K562 (cell line): ENCODE measurements at regions not wholly inside any gene's neighbourhood (a gene's known extent, or its start where the extent isn't known, plus 50 kb on each side); places are given as distances from the start of the nearest gene placed in this dataset.
A peak's percentile ranks its signal among the peaks of the same experiment; 100 is the strongest.

Experiments used
- ATAC-seq: fragments of 200-7000 bp; cut with Tn5 transposase; 3 replicates; pipeline ENCODE4 v1.9.1; 2020; ENCODE audit warnings: moderate library complexity
- BruUV-seq: library from RNA; stranded (reverse); fragments of 400-500 nt; replicated peaks from 2 replicates; lab custom pipeline; 2021; lab: Mats Ljungman, UMichigan
- CTCF ChIA-PET: fragments of 300-600 bp; formaldehyde crosslinking; extraction: SDS; loops from one replicate; lab custom pipeline; 2021; ENCODE audit warnings: low intra/inter-chr PET ratio; lab: Yijun Ruan, JAX
- POLR2A ChIA-PET: fragments of 300-600, 350-650 bp; sonication (Branson Sonifier 250); formaldehyde crosslinking; extraction: SDS; loops from one replicate; lab custom pipeline; 2021; ENCODE audit warnings: antibody characterized with exemption, inconsistent platforms; lab: Yijun Ruan, JAX
- DNase-seq, 4 experiments: peaks; one replicate each; pipeline versions ENCODE4 v3.0.0 to v3.0.0-alpha.2; 2011 to 2018; ENCODE audit warnings: low spot score in 3 of 4, mixed read lengths in 3 of 4; ENCODE audit errors: extremely low read depth in 1 of 4
- FAIRE-seq: peaks from 2 replicates; lab custom pipeline; 2011; peaks lifted over from hg19 to GRCh38; lab: Jason Lieb, UNC
- H2AFZ ChIP-seq: 2 replicates; pipeline ENCODE4 v1.6.0; 2011; ENCODE audit warnings: low read depth, low read length, control low read depth, inconsistent platforms
- H3K27ac ChIP-seq: fragments of 200-600 bp; 3 replicates; pipeline ENCODE4 v1.8.0; 2011; ENCODE audit warnings: low read depth, mild to moderate bottlenecking, control low read depth, inconsistent platforms, low read length, moderate library complexity, mixed read lengths; ENCODE audit errors: extremely low read depth
- H3K27me3 ChIP-seq, 2 experiments: fragments of 300-600 bp in 1 of 2; 2 replicates in 1 of 2; 3 replicates in 1 of 2; pipeline versions ENCODE4 v1.6.0 to v1.8.0; 2011; ENCODE audit warnings: inconsistent platforms in 2 of 2, low read length in 2 of 2, mild to moderate bottlenecking in 1 of 2, mixed read lengths in 1 of 2, moderate library complexity in 1 of 2; ENCODE audit not compliant: control insufficient read depth in 2 of 2, insufficient read depth in 2 of 2
- H3K36me3 ChIP-seq: fragments of 300-600 bp; 3 replicates; pipeline ENCODE4 v1.8.0; 2011; ENCODE audit warnings: mild to moderate bottlenecking, low read length, inconsistent platforms; ENCODE audit not compliant: control insufficient read depth, insufficient read depth
- H3K4me1 ChIP-seq, 2 experiments: fragments of 200-600 bp in 1 of 2; replicated peaks in 1 of 2; 2 replicates in 1 of 2; 3 replicates in 1 of 2; pipeline versions ENCODE4 v1.5.1 to v1.8.0; 2011; ENCODE audit warnings: inconsistent platforms in 2 of 2, low read length in 2 of 2, mild to moderate bottlenecking in 1 of 2, mixed read lengths in 1 of 2, moderate library complexity in 1 of 2; ENCODE audit not compliant: control insufficient read depth in 2 of 2, insufficient read depth in 2 of 2
- H3K4me2 ChIP-seq: 2 replicates; pipeline ENCODE4 v1.6.1; 2011; ENCODE audit warnings: low read length, control low read depth, inconsistent platforms, mixed read lengths; ENCODE audit not compliant: insufficient read depth
- H3K4me3 ChIP-seq: fragments of 200-600 bp; sonication (generic), shearing (Covaris generic); 2 replicates; pipeline ENCODE4 v1.5.1; 2016; ENCODE audit warnings: control low read depth, inconsistent platforms
- H3K79me2 ChIP-seq: fragments of 200-600 bp; 3 replicates; pipeline ENCODE4 v1.8.0; 2011; ENCODE audit warnings: low read length, inconsistent platforms; ENCODE audit not compliant: control insufficient read depth, insufficient read depth
- H3K9ac ChIP-seq, 2 experiments: 2 replicates each; pipeline versions ENCODE4 v1.6.0 to v1.6.1; 2011; ENCODE audit warnings: low read depth in 2 of 2, low read length in 2 of 2, control low read depth in 1 of 2, inconsistent platforms in 1 of 2, mild to moderate bottlenecking in 1 of 2, mixed read lengths in 1 of 2; ENCODE audit not compliant: insufficient read depth in 1 of 2
- H3K9me1 ChIP-seq: one replicate; pipeline ENCODE4 v1.6.0; 2011; ENCODE audit warnings: inconsistent platforms, mild to moderate bottlenecking, low read length, moderate library complexity; ENCODE audit not compliant: control insufficient read depth, insufficient read depth
- H3K9me3 ChIP-seq: replicated peaks from 2 replicates; pipeline ENCODE4 v1.5.1; 2011; ENCODE audit warnings: low read depth, low read length, inconsistent platforms; ENCODE audit not compliant: control insufficient read depth, insufficient read depth
- H4K20me1 ChIP-seq: replicated peaks from 2 replicates; pipeline ENCODE4 v1.6.1; 2011; ENCODE audit warnings: low read length, inconsistent platforms, mixed read lengths; ENCODE audit not compliant: control insufficient read depth, insufficient read depth
- BMI1 ChIP-seq: fragments of 150-350 bp; IDR thresholded peaks from 2 replicates; pipeline ENCODE4 v1.6.1; 2014; ENCODE audit warnings: low read length
- HMGN3 ChIP-seq: IDR thresholded peaks from 2 replicates; pipeline ENCODE4 v1.6.1; 2011; ENCODE audit warnings: borderline replicate concordance, low read depth, mild to moderate bottlenecking, mixed read lengths, low read length; ENCODE audit not compliant: insufficient read length; ENCODE audit errors: extremely low read depth
- SRF ChIP-seq, 2 experiments: fragments of 250-450, 450-650 bp in 1 of 2; sonication (Bioruptor Pico) in 1 of 2; sonication (generic) in 1 of 2; formaldehyde crosslinking; IDR thresholded peaks; 2 replicates each; pipeline versions ENCODE4 v1.5.0 to v1.5.1; 2020 to 2022; ENCODE audit warnings: mild to moderate bottlenecking in 1 of 2, missing genetic modification reagents in 1 of 2
- TAF1 ChIP-seq: IDR thresholded peaks from 2 replicates; pipeline ENCODE4 v1.6.1; 2011; ENCODE audit warnings: mild to moderate bottlenecking, low read length, moderate library complexity; ENCODE audit not compliant: insufficient read depth, control insufficient read depth, severe bottlenecking; ENCODE audit errors: extremely low read depth
- WGBS: fragments of 100-300 bp; shearing (Covaris generic); methylation state at CpG from one replicate; pipeline ENCODE4 v1.1.6; 2016; ENCODE audit warnings: low coverage, mixed read lengths; ENCODE audit not compliant: insufficient coverage; ENCODE audit errors: missing lambda C conversion rate; 5-methylcytosine and 5-hydroxymethylcytosine counted together
- in situ Hi-C: fragments of 300-500 bp; cut with MboI; formaldehyde crosslinking; loops from 4 replicates; pipeline ENCODE4 v1.15.0; 2018; ENCODE audit warnings: inconsistent platforms, mixed read lengths
- intact Hi-C: fragments of 100-400 bp; cut with micrococcal nuclease; formaldehyde crosslinking; loops from 2 replicates; pipeline ENCODE4 v1.14.2; 2022
- TF ChIP-seq, protein P1 (sequence below), 2 experiments: fragments of 450-650 bp; formaldehyde crosslinking in 1 of 2; IDR thresholded peaks; 2 replicates each; pipeline versions ENCODE4 v1.4.0 to v1.6.1; 2014 to 2020; ENCODE audit warnings: mild to moderate bottlenecking in 2 of 2, borderline replicate concordance in 1 of 2, low read depth in 1 of 2

- Histone ChIP-seq H3K9me3 (no peaks in the 10 kb centered on the region), H3K4me3 (no peak overlapping the region), H3K9ac (no peak overlapping the region), H3K27ac (no peak overlapping the region), H3K9me1 (no peaks in the 10 kb centered on the region), H3K36me3 (no peaks in the 10 kb centered on the region), H2AFZ (no peak overlapping the region), H3K4me2 (no peak overlapping the region), H3K27me3 (no peaks in the 10 kb centered on the region), H4K20me1 (no peaks in the 10 kb centered on the region), H3K4me1 (no peaks in the 10 kb centered on the region), H3K79me2 (no peaks in the 10 kb centered on the region)
- no TSS peak for BruUV-seq
- intact Hi-C loops, result no loop called here
- POLR2A ChIA-PET, result no interaction called here
- ATAC-seq (no peak), DNase-seq (no peak)
- TF ChIP-seq SRF (CRISPR knock-in tag; IDR thresholded peaks at IDR 0.05) (no peak), TAF1 (no peak), BMI1 (no peak)
- TF ChIP-seq, all 486 proteins: peak for 0
- CTCF ChIA-PET, result no interaction called here
- 10% methylated on average over 3 of the region's 3 CpGs for WGBS
- no peak for FAIRE-seq
- in situ Hi-C loops, result no loop called here
Observed at GRCh38 chr17:13321951-13322701, 279.6 kb downstream of the HS3ST3A1 start.

DNA sequence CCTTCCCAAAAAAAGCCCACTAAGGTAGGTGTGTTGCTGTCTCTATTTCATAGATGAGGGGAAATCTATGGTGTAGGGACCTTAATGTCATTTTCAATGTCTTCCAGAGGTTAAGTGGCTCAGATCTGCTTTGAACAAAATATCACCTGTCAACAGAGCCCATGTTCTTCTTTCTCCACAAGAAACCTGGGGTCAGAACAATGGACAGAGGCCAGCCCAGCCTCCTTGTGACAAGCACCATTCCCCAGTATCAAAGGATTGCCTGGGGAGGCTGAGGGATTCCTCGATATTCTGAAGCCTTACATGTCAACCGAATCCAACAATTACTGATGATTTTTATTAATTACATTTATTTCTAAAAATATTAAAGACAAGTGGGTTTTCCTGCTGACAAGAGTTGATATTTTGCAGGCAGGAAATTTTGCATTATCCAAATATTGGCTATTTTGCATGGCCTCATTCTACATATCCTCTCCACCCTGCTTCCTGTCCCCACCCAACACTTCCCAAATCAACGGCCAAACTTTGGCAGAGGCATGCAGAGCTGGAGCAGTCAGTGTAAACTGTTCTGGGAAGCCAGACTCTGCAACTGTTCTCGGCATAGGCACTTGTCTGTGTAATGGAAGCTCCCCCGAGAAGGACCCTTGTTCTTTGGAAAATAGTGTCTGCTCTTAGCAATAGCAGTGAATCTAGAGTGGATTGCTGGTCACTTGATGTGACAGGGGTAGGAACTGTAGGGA is 281.5 kb downstream of the HS3ST3A1 start:
- ChIA-PET CTCF (no interaction called here), POLR2A (no interaction called here)
- Histone ChIP-seq H3K4me3 (no peak overlapping the region), H3K27me3 (peaks cover 0 to 4% of the 10 kb centered on the region in 2 experiments; a peak in 3 of 5 replicates), H3K4me2 (no peak overlapping the region), H4K20me1 (no peaks in the 10 kb centered on the region), H3K27ac (no peak overlapping the region), H3K36me3 (no peaks in the 10 kb centered on the region), H3K79me2 (no peaks in the 10 kb centered on the region), H3K9ac (no peak overlapping the region), H3K9me1 (no peaks in the 10 kb centered on the region), H2AFZ (no peak overlapping the region), H3K9me3 (no peaks in the 10 kb centered on the region), H3K4me1 (no peaks in the 10 kb centered on the region)
- FAIRE-seq (no peak), ATAC-seq (no peak), DNase-seq (no peak)
- WGBS, result 0% methylated on average over 5 of the region's 5 CpGs
- in situ Hi-C loops (no loop called here), intact Hi-C loops (no loop called here)
- no TSS peak for BruUV-seq
- no peak for TF ChIP-seq HMGN3
- TF ChIP-seq, protein P1, sequence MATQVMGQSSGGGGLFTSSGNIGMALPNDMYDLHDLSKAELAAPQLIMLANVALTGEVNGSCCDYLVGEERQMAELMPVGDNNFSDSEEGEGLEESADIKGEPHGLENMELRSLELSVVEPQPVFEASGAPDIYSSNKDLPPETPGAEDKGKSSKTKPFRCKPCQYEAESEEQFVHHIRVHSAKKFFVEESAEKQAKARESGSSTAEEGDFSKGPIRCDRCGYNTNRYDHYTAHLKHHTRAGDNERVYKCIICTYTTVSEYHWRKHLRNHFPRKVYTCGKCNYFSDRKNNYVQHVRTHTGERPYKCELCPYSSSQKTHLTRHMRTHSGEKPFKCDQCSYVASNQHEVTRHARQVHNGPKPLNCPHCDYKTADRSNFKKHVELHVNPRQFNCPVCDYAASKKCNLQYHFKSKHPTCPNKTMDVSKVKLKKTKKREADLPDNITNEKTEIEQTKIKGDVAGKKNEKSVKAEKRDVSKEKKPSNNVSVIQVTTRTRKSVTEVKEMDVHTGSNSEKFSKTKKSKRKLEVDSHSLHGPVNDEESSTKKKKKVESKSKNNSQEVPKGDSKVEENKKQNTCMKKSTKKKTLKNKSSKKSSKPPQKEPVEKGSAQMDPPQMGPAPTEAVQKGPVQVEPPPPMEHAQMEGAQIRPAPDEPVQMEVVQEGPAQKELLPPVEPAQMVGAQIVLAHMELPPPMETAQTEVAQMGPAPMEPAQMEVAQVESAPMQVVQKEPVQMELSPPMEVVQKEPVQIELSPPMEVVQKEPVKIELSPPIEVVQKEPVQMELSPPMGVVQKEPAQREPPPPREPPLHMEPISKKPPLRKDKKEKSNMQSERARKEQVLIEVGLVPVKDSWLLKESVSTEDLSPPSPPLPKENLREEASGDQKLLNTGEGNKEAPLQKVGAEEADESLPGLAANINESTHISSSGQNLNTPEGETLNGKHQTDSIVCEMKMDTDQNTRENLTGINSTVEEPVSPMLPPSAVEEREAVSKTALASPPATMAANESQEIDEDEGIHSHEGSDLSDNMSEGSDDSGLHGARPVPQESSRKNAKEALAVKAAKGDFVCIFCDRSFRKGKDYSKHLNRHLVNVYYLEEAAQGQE (IDR thresholded peaks at IDR 0.05; ENCODE audit: borderline replicate concordance), result peak; percentile 47
- TF ChIP-seq, protein P1 (CRISPR knock-in tag; IDR thresholded peaks at IDR 0.05; ENCODE audit: low read depth), result no peak
